ENCODE measurements at regions not wholly inside any gene's neighbourhood (a gene's known extent, or its start where the extent isn't known, plus 50 kb on each side); places are given as distances from the start of the nearest gene placed in this dataset.

- peak overlapping the region; percentile 27 for H3K27ac Mint-ChIP-seq
Measured at GRCh38 chr2:234691968-234692955, 195.4 kb upstream of the ARL4C start.

GRCh38 chr2:234691214-234691575 lies 194.3 kb upstream of the ARL4C start:
- Mint-ChIP-seq H3K27me3 (no peaks in the 10 kb centered on the region), H3K4me1 (ENCODE audit: low read depth) (peaks cover 47% of the 10 kb centered on the region), H3K9me3 (ENCODE audit: low read depth) (peaks cover 19% of the 10 kb centered on the region), H3K27ac (peak overlapping the region; percentile 57), H3K4me3 (ENCODE audit: low read depth) (no peak overlapping the region), H3K36me3 (ENCODE audit: insufficient read depth) (peaks cover 15% of the 10 kb centered on the region)
- DNase-seq (ENCODE audit: low spot score, unreplicated experiment), result no peak
- TF ChIP-seq CTCF (IDR thresholded peaks at IDR 0.05; ENCODE audit: unreplicated experiment), result no peak

More at GRCh38 chr2:234691968-234692955, 195.4 kb upstream of the ARL4C start:
- DNase-seq (ENCODE audit: low spot score, unreplicated experiment), result no peak
- no peak overlapping the region for H3K4me3 Mint-ChIP-seq (ENCODE audit: low read depth)
- peaks cover 27% of the 10 kb centered on the region for H3K9me3 Mint-ChIP-seq (ENCODE audit: low read depth)
- no peak for TF ChIP-seq CTCF (IDR thresholded peaks at IDR 0.05; ENCODE audit: unreplicated experiment)
- H3K36me3 Mint-ChIP-seq (ENCODE audit: insufficient read depth), result peaks cover 18% of the 10 kb centered on the region
- peaks cover 38% of the 10 kb centered on the region for H3K4me1 Mint-ChIP-seq (ENCODE audit: low read depth)
- no peaks in the 10 kb centered on the region for H3K27me3 Mint-ChIP-seq

- no peak overlapping the region for H3K4me3 Mint-ChIP-seq (ENCODE audit: low read depth)
- peaks cover 14% of the 10 kb centered on the region for H3K9me3 Mint-ChIP-seq (ENCODE audit: low read depth)
- peaks cover 12% of the 10 kb centered on the region for H3K36me3 Mint-ChIP-seq (ENCODE audit: insufficient read depth)
- H3K27ac Mint-ChIP-seq, result peak overlapping the region; percentile 57
- no peaks in the 10 kb centered on the region for H3K27me3 Mint-ChIP-seq
- peaks cover 52% of the 10 kb centered on the region for H3K4me1 Mint-ChIP-seq (ENCODE audit: low read depth)
- DNase-seq (ENCODE audit: low spot score, unreplicated experiment), result no peak
- TF ChIP-seq CTCF (IDR thresholded peaks at IDR 0.05; ENCODE audit: unreplicated experiment), result no peak
Measured at GRCh38 chr2:234690569-234691213, 193.8 kb upstream of the ARL4C start.

- no peak overlapping the region for H3K27ac Mint-ChIP-seq
- peaks cover 11% of the 10 kb centered on the region for H3K9me3 Mint-ChIP-seq (ENCODE audit: low read depth)
- peaks cover 9% of the 10 kb centered on the region for H3K36me3 Mint-ChIP-seq (ENCODE audit: insufficient read depth)
- H3K27me3 Mint-ChIP-seq, result no peaks in the 10 kb centered on the region
- DNase-seq (ENCODE audit: low spot score, unreplicated experiment), result no peak
- TF ChIP-seq CTCF (IDR thresholded peaks at IDR 0.05; ENCODE audit: unreplicated experiment), result no peak
- peaks cover 52% of the 10 kb centered on the region for H3K4me1 Mint-ChIP-seq (ENCODE audit: low read depth)
- no peak overlapping the region for H3K4me3 Mint-ChIP-seq (ENCODE audit: low read depth)
Measured at GRCh38 chr2:234689911-234690379, 193.1 kb upstream of the ARL4C start.

- Mint-ChIP-seq H3K27ac (no peak overlapping the region), H3K4me1 (ENCODE audit: low read depth) (peaks cover 59% of the 10 kb centered on the region), H3K4me3 (ENCODE audit: low read depth) (no peak overlapping the region), H3K36me3 (ENCODE audit: insufficient read depth) (peaks cover 2% of the 10 kb centered on the region), H3K9me3 (ENCODE audit: low read depth) (no peaks in the 10 kb centered on the region), H3K27me3 (no peaks in the 10 kb centered on the region)
- TF ChIP-seq CTCF (IDR thresholded peaks at IDR 0.05; ENCODE audit: unreplicated experiment), result no peak
- DNase-seq (ENCODE audit: low spot score, unreplicated experiment), result no peak
Measured at GRCh38 chr2:234687718-234688475, 191.0 kb upstream of the ARL4C start.

Measured in progenitor cell of endocrine pancreas (in vitro differentiated cells).